ENCODE measurements at regions not wholly inside any gene's neighbourhood (a gene's known extent, or its start where the extent isn't known, plus 50 kb on each side); places are given as distances from the start of the nearest gene placed in this dataset.

DNA sequence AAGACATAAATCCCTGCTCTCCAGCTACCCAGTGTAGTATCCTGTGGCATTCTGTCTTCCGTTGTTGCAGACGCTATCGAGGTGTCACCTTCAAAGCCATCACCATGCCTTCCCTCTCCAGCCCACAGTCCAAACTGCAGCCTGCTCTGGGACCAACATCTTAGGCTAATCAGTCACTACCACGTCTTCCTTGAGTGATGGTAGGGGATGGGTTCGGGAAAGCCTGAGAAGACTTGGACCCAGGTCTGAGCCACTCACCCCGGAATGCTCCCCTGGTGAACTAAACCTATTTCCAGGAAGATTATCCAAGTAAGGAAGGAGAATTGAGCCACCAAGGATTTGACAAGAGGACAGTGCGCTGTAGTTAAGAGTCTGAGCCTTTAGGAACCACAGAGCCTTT, 52.9 kb upstream of the IRX1 start:
- Histone ChIP-seq H3K27ac (ENCODE audit: low read depth, low read length) (no peak overlapping the region), H3K9me3 (ENCODE audit: control insufficient read depth in 1 of 2, low read length in 2 of 2) (no peaks in the 10 kb centered on the region), H3K9ac (ENCODE audit: low read depth in 1 of 2, low read length in 2 of 2) (no peak overlapping the region), H3K4me3 (ENCODE audit: low read depth in 1 of 2, low read length in 2 of 2) (no peak overlapping the region), H3K36me3 (ENCODE audit: control insufficient read depth in 1 of 2, insufficient read depth in 2 of 2, low read length in 2 of 2) (no peaks in the 10 kb centered on the region), H3K4me1 (ENCODE audit: control insufficient read depth in 1 of 2, insufficient read depth in 2 of 2, low read length in 2 of 2) (no peaks in the 10 kb centered on the region), H3K27me3 (ENCODE audit: control insufficient read depth in 1 of 2, insufficient read depth in 2 of 2, low read length in 2 of 2) (no peaks in the 10 kb centered on the region)

DNA sequence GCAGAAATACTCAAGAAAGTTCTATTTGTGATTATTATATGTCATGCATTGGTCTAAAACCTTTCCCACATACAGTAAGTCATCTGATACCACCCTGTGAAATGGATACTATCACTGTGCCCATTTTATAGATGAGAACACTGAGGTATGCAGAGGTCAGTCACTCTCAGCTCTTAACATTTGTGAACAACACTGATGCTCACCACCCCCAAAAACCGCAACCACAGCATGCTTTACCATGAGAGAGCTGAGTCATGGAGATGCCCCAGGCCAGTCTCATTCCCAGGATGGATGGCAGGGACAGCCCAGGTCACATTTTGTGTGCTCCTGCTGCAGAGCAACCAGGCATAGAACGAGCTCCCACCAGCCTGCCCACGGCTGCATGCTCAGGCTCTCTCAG, 53.5 kb upstream of the IRX1 start:
- Histone ChIP-seq H3K9me3 (ENCODE audit: control insufficient read depth in 1 of 2, low read length in 2 of 2) (no peaks in the 10 kb centered on the region), H3K27ac (ENCODE audit: low read depth, low read length) (no peak overlapping the region), H3K4me1 (ENCODE audit: control insufficient read depth in 1 of 2, insufficient read depth in 2 of 2, low read length in 2 of 2) (no peaks in the 10 kb centered on the region), H3K4me3 (ENCODE audit: low read depth in 1 of 2, low read length in 2 of 2) (no peak overlapping the region), H3K27me3 (ENCODE audit: control insufficient read depth in 1 of 2, insufficient read depth in 2 of 2, low read length in 2 of 2) (no peaks in the 10 kb centered on the region), H3K9ac (ENCODE audit: low read depth in 1 of 2, low read length in 2 of 2) (no peak overlapping the region), H3K36me3 (ENCODE audit: control insufficient read depth in 1 of 2, insufficient read depth in 2 of 2, low read length in 2 of 2) (no peaks in the 10 kb centered on the region)

DNA sequence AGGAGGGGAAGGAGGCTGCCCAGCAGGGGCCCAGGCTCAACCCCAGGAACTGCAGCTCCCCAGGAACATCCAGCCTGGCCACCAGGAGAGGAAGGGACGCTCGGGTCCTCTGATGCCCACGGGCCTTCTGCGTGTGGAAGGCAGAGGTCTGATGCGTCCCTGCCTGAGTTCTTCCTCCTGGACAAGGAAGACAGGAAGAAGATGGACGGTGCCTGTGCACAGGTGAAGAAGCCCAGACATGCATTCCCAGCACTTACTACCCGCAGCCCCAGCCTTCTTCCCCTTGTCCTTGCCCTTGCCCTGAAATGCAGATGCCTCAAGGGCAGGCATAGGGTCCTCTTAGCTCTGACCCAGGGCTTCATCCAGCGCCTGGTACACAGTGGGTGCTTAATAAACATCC, 56.7 kb upstream of the IRX1 start:
- no peaks in the 10 kb centered on the region for H3K4me1 ChIP-seq (ENCODE audit: control insufficient read depth in 1 of 2, insufficient read depth in 2 of 2, low read length in 2 of 2)
- no peaks in the 10 kb centered on the region for H3K27me3 ChIP-seq (ENCODE audit: control insufficient read depth in 1 of 2, insufficient read depth in 2 of 2, low read length in 2 of 2)
- H3K4me3 ChIP-seq (ENCODE audit: low read depth in 1 of 2, low read length in 2 of 2): no peak overlapping the region
- H3K9me3 ChIP-seq (ENCODE audit: control insufficient read depth in 1 of 2, low read length in 2 of 2): no peaks in the 10 kb centered on the region
- H3K36me3 ChIP-seq (ENCODE audit: control insufficient read depth in 1 of 2, insufficient read depth in 2 of 2, low read length in 2 of 2): no peaks in the 10 kb centered on the region
- no peak overlapping the region for H3K27ac ChIP-seq (ENCODE audit: low read depth, low read length)
- no peak overlapping the region for H3K9ac ChIP-seq (ENCODE audit: low read depth in 1 of 2, low read length in 2 of 2)

DNA sequence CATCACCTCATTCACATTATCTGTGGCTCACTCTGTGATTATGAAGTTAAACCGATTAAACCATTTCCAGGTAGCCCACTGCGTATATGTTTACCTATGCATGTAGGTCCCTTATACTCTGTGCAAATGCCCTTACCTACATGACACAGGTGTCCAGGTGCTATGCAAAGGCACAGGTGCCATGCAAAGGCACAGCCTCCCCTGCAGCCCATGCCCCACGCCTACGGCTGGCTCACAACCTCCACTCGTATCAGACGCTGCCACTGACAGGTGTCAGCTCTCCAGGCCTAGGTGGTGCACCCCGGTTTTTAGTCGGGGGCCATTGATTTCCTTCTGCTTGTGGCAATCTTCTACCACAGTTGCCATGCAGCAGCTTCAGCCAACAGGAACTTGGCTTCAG, 57.7 kb upstream of the IRX1 start:
- Histone ChIP-seq H3K36me3 (ENCODE audit: control insufficient read depth in 1 of 2, insufficient read depth in 2 of 2, low read length in 2 of 2) (no peaks in the 10 kb centered on the region), H3K4me1 (ENCODE audit: control insufficient read depth in 1 of 2, insufficient read depth in 2 of 2, low read length in 2 of 2) (no peaks in the 10 kb centered on the region), H3K4me3 (ENCODE audit: low read depth in 1 of 2, low read length in 2 of 2) (no peak overlapping the region), H3K27me3 (ENCODE audit: control insufficient read depth in 1 of 2, insufficient read depth in 2 of 2, low read length in 2 of 2) (no peaks in the 10 kb centered on the region), H3K27ac (ENCODE audit: low read depth, low read length) (no peak overlapping the region), H3K9ac (ENCODE audit: low read depth in 1 of 2, low read length in 2 of 2) (no peak overlapping the region), H3K9me3 (ENCODE audit: control insufficient read depth in 1 of 2, low read length in 2 of 2) (no peaks in the 10 kb centered on the region)

- Histone ChIP-seq H3K4me3 (ENCODE audit: low read depth in 1 of 2, low read length in 2 of 2) (no peak overlapping the region), H3K36me3 (ENCODE audit: control insufficient read depth in 1 of 2, insufficient read depth in 2 of 2, low read length in 2 of 2) (no peaks in the 10 kb centered on the region), H3K27me3 (ENCODE audit: control insufficient read depth in 1 of 2, insufficient read depth in 2 of 2, low read length in 2 of 2) (no peaks in the 10 kb centered on the region), H3K27ac (ENCODE audit: low read depth, low read length) (no peak overlapping the region), H3K4me1 (ENCODE audit: control insufficient read depth in 1 of 2, insufficient read depth in 2 of 2, low read length in 2 of 2) (no peaks in the 10 kb centered on the region), H3K9me3 (ENCODE audit: control insufficient read depth in 1 of 2, low read length in 2 of 2) (no peaks in the 10 kb centered on the region), H3K9ac (ENCODE audit: low read depth in 1 of 2, low read length in 2 of 2) (no peak overlapping the region)
These were observed 60.0 kb upstream of the IRX1 start for GRCh38 chr5:3535414-3536211.

- Histone ChIP-seq H3K4me1 (ENCODE audit: control insufficient read depth in 1 of 2, insufficient read depth in 2 of 2, low read length in 2 of 2) (no peaks in the 10 kb centered on the region), H3K36me3 (ENCODE audit: control insufficient read depth in 1 of 2, insufficient read depth in 2 of 2, low read length in 2 of 2) (no peaks in the 10 kb centered on the region), H3K9ac (ENCODE audit: low read depth in 1 of 2, low read length in 2 of 2) (no peak overlapping the region), H3K27ac (ENCODE audit: low read depth, low read length) (no peak overlapping the region), H3K4me3 (ENCODE audit: low read depth in 1 of 2, low read length in 2 of 2) (no peak overlapping the region), H3K9me3 (ENCODE audit: control insufficient read depth in 1 of 2, low read length in 2 of 2) (no peaks in the 10 kb centered on the region), H3K27me3 (ENCODE audit: control insufficient read depth in 1 of 2, insufficient read depth in 2 of 2, low read length in 2 of 2) (no peaks in the 10 kb centered on the region)
These were observed 60.6 kb upstream of the IRX1 start for GRCh38 chr5:3534997-3535396.

GRCh38 chr5:3531320-3531986, 64.2 kb upstream of the IRX1 start:
- Histone ChIP-seq H3K27ac (ENCODE audit: low read depth, low read length) (no peak overlapping the region), H3K27me3 (ENCODE audit: control insufficient read depth in 1 of 2, insufficient read depth in 2 of 2, low read length in 2 of 2) (no peaks in the 10 kb centered on the region), H3K9ac (ENCODE audit: low read depth in 1 of 2, low read length in 2 of 2) (no peak overlapping the region), H3K36me3 (ENCODE audit: control insufficient read depth in 1 of 2, insufficient read depth in 2 of 2, low read length in 2 of 2) (no peaks in the 10 kb centered on the region), H3K9me3 (ENCODE audit: control insufficient read depth in 1 of 2, low read length in 2 of 2) (no peaks in the 10 kb centered on the region), H3K4me3 (ENCODE audit: low read depth in 1 of 2, low read length in 2 of 2) (no peak overlapping the region), H3K4me1 (ENCODE audit: control insufficient read depth in 1 of 2, insufficient read depth in 2 of 2, low read length in 2 of 2) (no peaks in the 10 kb centered on the region)

DNA sequence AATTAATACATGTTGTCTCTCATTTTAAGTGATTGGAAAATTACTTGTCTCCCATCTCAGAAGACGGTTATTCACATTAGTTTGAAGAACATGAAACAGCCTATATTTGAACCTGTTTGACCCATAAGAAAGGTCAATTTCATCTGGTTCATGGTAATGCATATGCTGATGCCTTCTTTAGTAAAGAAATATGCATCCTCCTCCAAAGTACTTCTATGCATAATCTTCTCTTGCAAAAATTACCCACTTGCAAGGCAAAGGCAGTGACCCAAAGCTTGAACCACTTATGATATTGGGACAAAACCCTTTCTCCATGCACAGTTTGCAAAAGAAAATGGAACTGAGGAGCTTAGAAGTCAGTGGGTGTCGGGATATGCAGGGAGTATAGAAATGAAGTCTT, 65.4 kb upstream of the IRX1 start:
- no peaks in the 10 kb centered on the region for H3K27me3 ChIP-seq (ENCODE audit: control insufficient read depth in 1 of 2, insufficient read depth in 2 of 2, low read length in 2 of 2)
- no peak overlapping the region for H3K9ac ChIP-seq (ENCODE audit: low read depth in 1 of 2, low read length in 2 of 2)
- no peaks in the 10 kb centered on the region for H3K4me1 ChIP-seq (ENCODE audit: control insufficient read depth in 1 of 2, insufficient read depth in 2 of 2, low read length in 2 of 2)
- H3K4me3 ChIP-seq (ENCODE audit: low read depth in 1 of 2, low read length in 2 of 2): no peak overlapping the region
- H3K36me3 ChIP-seq (ENCODE audit: control insufficient read depth in 1 of 2, insufficient read depth in 2 of 2, low read length in 2 of 2): no peaks in the 10 kb centered on the region
- H3K27ac ChIP-seq (ENCODE audit: low read depth, low read length): no peak overlapping the region
- H3K9me3 ChIP-seq (ENCODE audit: control insufficient read depth in 1 of 2, low read length in 2 of 2): no peaks in the 10 kb centered on the region

GRCh38 chr5:3526551-3527185, 69.0 kb upstream of the IRX1 start:
- Histone ChIP-seq H3K9me3 (ENCODE audit: control insufficient read depth in 1 of 2, low read length in 2 of 2) (peaks cover 0 to 2% of the 10 kb centered on the region in 2 donors), H3K4me3 (ENCODE audit: low read depth in 1 of 2, low read length in 2 of 2) (no peak overlapping the region), H3K36me3 (ENCODE audit: control insufficient read depth in 1 of 2, insufficient read depth in 2 of 2, low read length in 2 of 2) (no peaks in the 10 kb centered on the region), H3K27ac (ENCODE audit: low read depth, low read length) (no peak overlapping the region), H3K4me1 (ENCODE audit: control insufficient read depth in 1 of 2, insufficient read depth in 2 of 2, low read length in 2 of 2) (no peaks in the 10 kb centered on the region), H3K9ac (ENCODE audit: low read depth in 1 of 2, low read length in 2 of 2) (no peak overlapping the region), H3K27me3 (ENCODE audit: control insufficient read depth in 1 of 2, insufficient read depth in 2 of 2, low read length in 2 of 2) (no peaks in the 10 kb centered on the region)

DNA sequence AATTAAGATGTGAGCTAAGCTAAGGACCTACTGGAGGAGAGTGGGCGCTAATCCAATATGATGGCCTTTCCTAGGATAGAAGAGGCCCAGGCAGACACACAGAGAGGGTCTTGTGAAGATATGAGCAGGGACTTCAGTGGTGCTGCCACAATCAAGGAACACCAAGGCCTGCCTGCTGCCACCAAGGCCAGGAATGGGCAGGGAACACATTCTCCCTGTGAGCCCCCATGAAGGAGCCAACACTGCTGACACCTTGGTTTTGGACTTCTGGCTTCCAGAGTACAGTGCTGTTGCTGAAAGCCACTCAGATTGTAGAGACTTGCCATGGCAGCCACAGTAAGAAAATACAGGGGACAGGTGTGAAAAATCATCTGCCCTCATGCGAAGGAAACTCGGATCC, 73.1 kb upstream of the IRX1 start:
- H3K27ac ChIP-seq (ENCODE audit: low read depth, low read length): no peak overlapping the region

More for the DNA sequence above, 73.1 kb upstream of the IRX1 start:
- Histone ChIP-seq H3K4me3 (ENCODE audit: low read depth in 1 of 2, low read length in 2 of 2) (no peak overlapping the region), H3K27me3 (ENCODE audit: control insufficient read depth in 1 of 2, insufficient read depth in 2 of 2, low read length in 2 of 2) (no peaks in the 10 kb centered on the region), H3K9me3 (ENCODE audit: control insufficient read depth in 1 of 2, low read length in 2 of 2) (peaks cover 0 to 2% of the 10 kb centered on the region in 2 donors), H3K9ac (ENCODE audit: low read depth in 1 of 2, low read length in 2 of 2) (no peak overlapping the region), H3K4me1 (ENCODE audit: control insufficient read depth in 1 of 2, insufficient read depth in 2 of 2, low read length in 2 of 2) (no peaks in the 10 kb centered on the region), H3K36me3 (ENCODE audit: control insufficient read depth in 1 of 2, insufficient read depth in 2 of 2, low read length in 2 of 2) (no peaks in the 10 kb centered on the region)
